CD4-positive, alpha-beta T cell treated with Interleukin-15 for 4 hours (primary cell): ENCODE measurements at regions not wholly inside any gene's neighbourhood (a gene's known extent, or its start where the extent isn't known, plus 50 kb on each side); places are given as distances from the start of the nearest gene placed in this dataset.
"Not testable (repeated sequence)": the region's sequence is repeated elsewhere in the genome, so short reads cannot be mapped to it uniquely, and the experiment has no call there.

Experiments used
- DNase-seq: peaks from one replicate; pipeline ENCODE4 v3.0.0-alpha.2; 2020; ENCODE audit warnings: low spot score

GRCh38 chr10:45515630-45516029, 141.6 kb downstream of the ALOX5 start:
- no peak for DNase-seq

DNA sequence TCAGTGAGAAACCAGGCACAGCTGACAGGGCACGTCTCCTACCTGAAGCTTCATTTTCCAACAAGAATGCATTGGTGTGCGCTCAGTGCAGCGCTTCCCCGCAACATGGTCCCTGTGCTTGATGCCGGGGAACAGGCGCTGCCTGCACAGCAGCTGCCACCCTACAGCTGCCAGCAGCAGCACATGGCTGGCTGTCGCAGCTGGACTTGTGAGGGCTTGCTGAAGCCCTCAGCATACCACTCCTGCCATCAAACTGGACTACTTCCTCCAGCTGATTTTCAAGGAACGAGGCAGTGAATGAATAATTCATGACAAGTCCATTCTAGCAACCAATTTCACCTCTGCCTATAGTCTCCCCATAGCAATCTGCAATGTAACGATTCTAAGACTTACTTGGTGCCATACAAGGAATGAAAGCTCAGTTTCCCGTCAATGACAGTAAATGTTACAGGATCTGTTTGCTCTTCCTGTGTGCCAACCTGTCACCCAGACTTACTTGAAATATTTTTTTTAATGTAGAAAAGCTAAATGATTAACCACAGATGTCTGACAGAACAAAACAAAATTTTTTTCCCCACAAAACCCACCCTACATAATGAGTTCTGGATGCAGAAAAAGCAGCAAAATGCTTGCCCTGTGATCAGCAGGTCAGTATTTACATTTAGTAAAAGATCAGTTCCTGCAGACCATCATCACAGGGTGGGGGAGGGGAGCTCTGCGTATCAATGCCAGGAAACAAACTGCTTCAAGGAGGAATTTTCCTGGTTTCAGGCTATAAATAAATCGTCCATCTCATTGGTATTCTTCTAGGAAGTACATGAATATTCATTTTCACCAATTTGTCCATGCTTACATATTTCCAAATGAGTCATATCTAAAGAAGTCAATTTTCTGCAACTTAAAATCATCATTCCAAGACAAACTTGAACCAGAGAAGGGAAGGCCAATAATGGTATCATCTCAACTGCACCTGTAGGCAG, 140.6 kb downstream of the ALOX5 start:
- no peak for DNase-seq

GRCh38 chr10:45513551-45513950, 139.5 kb downstream of the ALOX5 start:
- DNase-seq = no peak

DNA sequence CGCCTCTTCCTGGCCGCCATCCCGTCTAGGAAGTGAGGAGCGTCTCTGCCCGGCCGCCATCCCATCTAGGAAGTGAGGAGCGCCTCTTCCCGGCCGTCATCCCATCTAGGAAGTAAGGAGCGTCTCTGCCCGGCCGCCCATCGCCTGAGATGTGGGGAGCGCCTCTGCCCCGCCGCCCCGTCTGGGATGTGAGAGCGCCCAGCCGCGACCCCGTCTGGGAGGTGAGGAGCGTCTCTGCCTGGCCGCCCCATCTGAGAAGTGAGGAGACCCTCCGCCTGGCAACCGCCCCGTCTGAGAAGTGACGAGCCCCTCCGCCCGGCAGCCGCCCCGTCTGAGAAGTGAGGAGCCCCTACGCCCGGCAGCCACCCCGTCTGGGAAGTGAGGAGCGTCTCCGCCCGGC, 137.9 kb downstream of the ALOX5 start:
- not testable (repeated sequence) for DNase-seq

DNA sequence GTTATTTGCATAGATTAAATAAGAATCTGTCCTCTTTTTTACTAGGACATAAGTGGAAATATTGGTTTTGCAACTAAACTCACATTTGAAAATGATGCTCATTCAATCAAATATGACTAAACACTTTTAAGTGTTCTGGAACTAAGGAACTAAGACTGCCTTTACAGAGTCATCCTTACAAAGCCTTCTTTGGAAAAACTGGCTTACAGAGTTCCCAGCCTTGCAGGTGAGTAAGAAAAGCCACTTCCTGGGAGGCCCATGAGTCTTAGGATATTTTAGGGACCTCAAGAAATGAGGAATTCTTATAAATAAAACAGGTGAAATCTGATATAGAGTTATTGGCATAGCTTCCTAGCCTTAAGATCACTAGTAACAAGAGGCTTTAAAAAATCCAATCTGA, 135.5 kb downstream of the ALOX5 start:
- no peak for DNase-seq

DNA sequence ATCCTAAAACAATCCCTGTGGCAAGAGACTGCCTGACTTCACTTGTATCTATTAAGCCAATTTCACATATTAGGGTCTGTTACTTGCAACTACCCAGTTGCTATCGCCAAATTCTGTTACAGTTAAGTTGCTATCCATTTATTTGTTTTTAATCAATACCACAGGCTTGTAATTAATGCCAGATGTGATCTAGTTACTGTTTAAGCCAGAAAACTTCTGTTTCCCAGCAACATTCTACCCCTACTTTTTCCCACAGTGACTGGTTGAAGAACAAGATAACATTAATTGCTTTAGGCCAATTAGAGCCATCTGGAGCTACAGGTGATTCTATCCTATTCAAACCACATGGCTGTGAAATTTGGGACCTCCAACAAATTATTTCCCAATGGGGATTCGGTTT, 131.3 kb downstream of the ALOX5 start:
- no peak for DNase-seq

DNA sequence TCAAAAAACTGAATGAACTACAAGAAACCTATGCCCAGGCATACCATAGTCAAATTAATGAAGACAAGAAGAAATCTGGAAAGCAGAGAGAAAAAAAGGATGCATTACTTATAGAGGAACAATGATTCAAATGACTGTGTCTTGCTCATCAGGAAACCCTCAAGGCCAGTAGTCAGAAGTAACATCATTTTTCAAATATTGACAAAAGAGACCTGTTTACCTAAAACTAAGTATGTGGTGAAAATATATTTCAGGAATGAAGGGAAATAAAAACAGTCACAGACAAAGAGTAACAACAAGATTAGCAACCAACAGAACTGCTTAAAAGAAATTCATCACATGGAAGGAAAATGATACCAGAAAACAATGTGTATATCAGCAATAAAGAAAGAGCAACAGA, 128.4 kb downstream of the ALOX5 start:
- DNase-seq = no peak

GRCh38 chr10:45501791-45502190, 127.8 kb downstream of the ALOX5 start:
- DNase-seq = no peak

DNA sequence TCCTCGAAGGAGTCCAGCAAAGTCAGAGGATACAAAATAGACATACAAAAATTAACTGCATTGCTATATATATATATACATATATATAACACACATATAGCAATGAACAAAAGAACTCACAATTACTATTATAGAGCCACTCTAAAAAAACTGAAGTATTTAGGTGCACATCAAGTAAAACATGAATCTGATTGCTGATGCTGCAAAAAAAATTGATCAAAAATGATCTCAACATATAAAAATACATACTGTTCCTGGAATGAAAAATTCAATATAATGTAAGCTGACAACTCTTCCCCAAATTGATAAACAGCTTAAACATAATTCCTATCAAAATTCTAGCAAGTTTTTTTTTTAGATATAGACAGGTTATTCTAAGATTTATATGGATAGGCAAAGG, 126.8 kb downstream of the ALOX5 start:
- no peak for DNase-seq

- no peak for DNase-seq
Measured at GRCh38 chr10:45500304-45500703, 126.3 kb downstream of the ALOX5 start.

DNA sequence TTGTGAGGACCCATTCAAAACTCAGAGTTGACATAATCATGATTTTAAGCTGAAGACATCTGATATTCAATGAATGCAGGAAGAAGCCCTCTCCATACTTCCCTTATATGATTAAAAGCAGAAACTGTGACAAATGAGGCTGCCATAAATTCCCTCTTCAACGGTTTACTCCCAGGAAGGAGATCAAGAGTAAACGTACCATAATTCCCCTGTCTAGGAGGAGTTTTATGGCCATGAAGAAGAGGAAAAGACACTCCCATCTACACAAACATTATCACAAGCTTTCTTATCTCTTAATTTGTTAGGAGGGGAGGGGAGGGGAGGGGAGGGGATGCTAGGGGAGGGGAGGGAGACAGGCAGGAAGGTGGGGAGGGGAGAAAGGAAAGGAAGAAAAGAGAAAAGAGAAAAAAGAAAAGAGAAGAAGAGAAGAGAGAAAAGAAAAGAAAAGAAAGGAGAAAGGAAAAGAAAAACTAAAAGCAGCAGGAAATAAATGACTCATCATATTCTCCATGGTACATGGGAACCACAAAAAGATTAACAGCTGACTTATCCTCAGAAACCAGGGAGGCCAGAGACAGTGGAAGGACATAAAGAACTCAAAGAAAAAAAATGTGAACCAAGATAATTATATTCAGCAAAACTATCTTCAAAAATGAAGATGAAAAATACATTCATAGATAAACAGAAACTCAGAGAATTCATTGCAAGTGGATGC, 121.6 kb downstream of the ALOX5 start:
- DNase-seq = no peak
